OCI-M2 (cell line): ENCODE measurements at regions not wholly inside any gene's neighbourhood (a gene's known extent, or its start where the extent isn't known, plus 50 kb on each side); places are given as distances from the start of the nearest gene placed in this dataset.

Source experiments
- DNase-seq: peaks from one replicate; lab custom pipeline; 2025; ENCODE audit not compliant: unreplicated experiment; lab: John Stamatoyannopoulos, UW

DNA sequence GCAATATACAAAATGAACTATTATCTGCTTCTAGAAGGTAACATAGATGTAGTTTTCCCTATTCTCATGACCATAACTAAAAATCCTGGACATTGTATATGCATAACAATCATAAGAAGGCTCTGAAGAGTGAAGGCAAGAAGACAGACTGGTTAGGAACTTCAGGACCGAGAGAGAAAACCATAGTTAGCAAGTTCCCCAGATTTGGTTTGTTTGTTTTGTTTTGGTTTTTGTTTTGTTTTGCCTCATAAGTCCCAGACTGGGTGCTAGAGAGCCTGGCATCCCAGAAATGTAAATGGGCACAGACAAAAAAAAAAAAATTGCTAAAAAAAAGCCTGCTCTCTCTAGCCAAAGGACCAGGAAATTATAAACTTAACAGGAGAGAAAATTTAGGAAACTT is 192.2 kb upstream of the FBXO11 start:
- no peak for DNase-seq

DNA sequence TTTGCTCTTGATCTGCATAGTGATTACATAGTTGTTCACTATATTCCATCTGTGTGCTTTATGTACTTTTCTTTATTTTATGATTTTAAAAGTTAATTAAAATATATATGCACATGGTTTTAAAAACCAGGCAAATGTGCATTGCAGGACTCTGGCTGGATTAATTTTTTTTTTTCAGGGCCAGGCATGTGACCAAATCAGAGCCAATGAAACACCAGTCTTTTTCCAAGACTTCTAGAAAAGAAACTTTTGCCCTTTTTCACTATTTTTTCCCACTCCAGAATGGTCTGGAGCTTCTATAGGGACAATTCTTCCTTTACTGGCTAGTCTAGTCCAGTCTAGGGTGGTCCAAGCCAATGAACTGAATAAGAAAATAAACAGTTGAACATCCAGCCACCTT is 198.1 kb upstream of the FBXO11 start:
- DNase-seq: no peak

DNA sequence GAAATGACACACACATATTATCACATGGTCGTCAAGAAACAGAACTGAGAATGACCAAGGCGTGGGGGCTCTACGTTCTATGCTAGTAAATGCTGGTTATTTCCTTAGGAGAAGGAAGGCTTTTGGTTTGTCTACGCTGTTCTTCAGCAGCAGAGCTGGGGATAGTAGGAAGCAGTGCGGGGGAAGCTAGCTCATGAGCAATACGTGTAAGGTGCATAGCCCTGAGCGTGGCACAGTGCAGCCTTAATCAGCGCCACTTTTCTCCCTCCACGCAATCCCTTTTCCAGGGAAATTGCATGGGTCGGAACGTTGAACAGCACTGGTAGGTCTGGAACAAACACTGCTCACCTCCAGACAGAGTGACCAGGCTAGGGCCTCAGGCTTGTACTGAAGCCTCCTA is 199.6 kb upstream of the FBXO11 start:
- DNase-seq: no peak

DNA sequence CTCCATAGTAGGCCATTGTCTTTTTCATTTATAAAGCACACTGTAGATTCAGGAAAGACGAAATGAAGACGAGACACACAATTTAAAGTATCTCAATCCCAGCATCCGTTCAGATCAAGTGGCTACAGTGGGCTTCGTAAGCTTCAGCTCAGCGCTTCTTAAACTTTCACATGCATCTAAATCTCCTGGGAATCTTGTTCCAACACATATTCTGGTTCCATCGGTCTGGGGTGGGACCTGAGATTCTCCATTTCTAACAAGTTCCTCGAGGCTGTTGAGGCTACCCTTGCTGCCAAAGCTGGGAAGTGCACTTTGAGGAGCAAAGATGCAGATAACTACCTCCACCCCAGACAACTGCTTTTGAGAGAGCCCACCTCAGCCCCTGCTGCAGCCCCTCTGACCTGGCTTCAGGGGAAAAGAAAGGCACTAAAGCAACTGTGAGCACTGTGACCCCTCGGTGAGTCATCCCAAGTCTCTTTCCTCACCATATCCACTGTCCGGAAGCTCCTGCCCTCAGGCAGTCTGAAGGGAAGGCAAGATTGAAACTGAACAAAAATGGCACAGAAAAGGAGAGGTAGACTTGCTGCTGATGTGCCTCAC is 201.1 kb upstream of the FBXO11 start:
- DNase-seq: no peak

DNA sequence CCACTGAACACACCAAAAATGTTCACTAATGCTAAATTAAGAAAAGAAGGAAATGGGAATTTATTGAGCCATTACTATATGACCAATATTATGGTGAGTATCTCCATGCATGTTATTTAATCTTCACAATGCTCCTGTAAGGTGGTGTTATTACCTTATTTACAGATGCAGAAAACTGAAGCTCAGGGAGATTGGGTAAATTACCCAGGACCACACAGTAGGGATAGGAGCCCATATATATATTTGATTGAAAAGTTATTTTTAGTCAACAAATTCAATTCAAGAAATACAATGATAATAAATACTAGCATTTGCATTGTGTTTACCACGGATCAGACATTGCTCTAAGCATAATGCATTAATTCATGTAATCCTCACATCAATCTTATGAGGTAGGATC is 202.2 kb upstream of the FBXO11 start:
- DNase-seq: no peak

DNA sequence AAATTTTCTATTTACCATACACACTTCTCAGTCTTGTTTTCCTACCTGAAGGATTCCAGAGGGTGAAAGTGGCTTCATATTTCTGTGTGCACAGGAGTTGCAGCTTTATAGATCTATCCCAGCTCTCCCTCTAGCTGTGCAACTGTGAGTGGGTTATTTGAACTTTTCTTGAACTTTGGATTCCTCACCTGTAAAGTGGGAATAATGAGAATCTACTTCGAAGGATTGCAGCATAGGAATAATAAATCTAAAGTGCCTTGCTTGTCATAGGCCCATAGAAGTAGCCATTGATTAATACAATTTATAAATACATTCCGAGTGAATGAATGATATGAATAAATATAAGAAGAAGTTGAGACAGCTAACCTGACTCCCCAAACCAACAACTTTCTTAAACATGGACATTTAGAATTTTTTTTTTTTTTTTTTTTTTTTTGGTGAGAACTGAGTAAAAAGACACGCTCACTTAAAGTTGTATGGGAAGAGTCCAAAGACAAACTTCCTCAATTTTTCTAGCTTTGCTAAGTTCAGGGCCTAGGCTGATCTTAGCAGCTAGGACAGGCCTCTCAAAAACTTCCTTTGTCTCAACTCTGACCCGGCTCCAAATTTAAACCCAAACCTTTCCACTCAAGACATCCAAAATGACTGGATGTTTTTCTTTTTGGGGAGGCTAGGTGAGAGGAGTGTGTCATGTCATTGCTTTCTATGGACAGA is 203.3 kb upstream of the FBXO11 start:
- no peak for DNase-seq

DNA sequence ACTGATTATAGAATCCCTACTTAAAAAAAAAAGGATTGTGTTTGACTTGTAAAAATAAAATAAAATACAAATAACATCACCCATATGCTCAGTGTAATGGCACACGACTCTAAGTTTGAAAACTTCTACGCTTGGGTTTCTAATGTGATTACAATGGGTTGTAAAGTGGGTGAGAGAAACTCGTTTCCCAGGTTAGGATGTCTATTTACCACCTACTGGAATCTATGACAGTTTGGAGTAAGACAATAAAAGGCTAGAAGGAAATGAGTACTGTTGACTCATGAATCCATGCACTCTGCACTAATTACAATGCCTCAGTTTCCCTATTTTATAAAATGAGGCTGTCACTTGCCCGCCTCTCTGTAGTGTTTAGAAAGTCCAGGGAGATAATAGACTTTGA is 204.0 kb upstream of the FOXN2 start:
- DNase-seq: no peak

DNA sequence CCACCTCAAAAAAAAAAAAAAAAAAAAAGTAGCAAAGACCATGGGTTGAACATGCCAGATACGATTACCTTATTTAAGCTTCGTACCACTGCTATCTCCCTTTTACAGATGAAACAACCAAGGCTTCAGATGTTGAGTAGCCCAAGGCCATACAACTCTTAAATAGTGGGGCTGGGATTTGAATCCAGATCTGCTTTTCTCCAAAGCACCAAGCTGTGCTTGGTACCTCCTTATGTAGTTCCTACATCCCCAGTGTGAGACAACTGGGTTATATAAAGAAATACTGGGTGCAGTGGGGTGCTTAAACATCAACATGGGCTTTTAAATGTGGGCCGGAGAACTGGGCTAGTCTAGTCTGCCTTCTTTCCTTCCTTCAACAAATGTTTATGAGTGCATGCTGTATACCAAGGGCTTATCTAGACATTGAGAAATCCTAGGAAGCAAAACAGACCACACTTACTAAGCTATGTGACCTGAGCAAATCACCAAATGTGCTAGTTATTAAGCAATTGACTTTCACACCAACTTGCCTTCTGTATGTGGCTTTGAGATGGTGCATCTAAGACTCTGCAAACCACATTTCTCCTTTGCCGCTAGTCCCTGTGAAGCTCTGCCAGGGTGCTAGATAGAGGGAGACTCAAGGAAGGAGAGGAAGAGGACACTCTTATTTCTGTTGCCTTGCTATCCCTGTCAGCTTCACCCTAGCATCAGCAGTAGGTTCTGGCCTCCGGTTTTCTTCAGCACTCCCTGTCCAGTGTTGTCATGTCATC is 201.4 kb upstream of the FOXN2 start:
- DNase-seq: no peak

DNA sequence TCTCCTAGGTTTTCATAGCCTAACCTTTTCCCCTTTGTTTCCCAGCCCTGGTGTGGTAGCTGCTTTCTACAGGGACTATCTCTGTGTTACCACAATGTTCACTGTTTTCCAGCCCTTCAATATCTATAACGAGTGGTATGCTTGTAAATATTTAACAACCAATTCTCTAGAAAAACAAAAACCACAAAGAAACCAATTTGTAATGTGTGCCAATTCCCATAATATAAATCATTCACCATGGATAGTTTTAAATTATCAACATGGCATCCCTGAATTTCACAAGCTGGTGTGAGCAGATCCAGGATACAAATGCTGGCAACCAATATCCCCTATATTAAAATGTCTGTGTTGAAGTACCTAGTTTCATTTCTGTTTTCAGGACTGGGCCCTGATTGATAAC is 200.7 kb upstream of the FOXN2 start:
- DNase-seq: no peak

DNA sequence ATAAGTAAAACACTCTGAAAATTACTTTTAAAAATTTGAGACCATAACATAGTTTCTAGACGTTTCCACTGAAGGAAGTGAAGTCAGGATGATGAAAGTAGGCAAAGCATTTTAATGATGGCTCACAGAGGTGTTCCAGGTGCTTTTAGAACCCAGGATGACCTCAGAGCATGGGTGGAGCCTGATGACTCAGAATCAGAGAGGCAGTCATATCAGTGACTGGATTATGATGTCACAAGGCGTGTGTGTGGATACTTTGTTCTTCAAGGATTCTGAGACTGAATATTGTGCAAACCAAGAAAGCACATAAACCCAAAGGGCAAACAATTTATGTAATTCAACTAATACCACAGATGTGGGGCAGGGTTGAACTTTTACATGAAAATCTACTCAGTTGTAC is 200.2 kb upstream of the FOXN2 start:
- DNase-seq: no peak

DNA sequence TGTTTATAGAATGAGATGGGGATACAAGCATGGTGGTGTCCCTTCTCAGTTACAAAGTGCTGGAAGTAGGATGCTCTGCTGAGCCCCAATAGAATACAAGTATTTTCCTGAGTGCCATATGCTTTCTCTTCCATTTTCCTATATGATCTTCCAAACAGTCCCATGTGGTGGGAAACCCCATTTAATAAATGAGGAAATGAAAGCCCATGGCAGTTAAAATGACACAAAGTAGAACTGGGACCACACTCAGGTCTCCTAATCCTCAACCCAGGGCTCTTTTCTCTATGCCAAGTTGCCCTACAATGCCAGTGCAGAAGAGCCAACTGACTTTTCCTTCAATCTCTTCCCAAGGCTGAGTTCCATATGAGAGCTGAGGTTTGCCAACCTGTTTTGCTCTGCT is 198.0 kb upstream of the FOXN2 start:
- DNase-seq: no peak

DNA sequence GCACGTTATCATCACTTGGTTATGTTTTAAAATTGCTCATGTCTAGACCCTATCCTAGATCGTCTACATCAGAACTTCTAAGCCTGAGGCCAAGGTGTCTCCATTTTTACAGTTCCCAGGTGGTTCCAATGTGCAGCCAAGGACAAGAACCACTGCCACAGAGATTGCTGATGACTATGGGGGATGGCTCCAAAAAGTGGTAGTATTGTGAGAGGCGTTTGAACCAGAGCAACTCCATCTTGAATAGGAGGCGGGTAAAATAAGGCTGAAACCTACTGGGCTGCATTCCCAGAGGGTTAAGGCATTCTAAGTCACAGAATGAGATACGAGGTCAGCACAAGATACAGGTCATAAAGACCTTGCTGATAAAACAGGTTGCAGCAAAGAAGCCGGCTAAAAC is 195.6 kb upstream of the FOXN2 start:
- no peak for DNase-seq

DNA sequence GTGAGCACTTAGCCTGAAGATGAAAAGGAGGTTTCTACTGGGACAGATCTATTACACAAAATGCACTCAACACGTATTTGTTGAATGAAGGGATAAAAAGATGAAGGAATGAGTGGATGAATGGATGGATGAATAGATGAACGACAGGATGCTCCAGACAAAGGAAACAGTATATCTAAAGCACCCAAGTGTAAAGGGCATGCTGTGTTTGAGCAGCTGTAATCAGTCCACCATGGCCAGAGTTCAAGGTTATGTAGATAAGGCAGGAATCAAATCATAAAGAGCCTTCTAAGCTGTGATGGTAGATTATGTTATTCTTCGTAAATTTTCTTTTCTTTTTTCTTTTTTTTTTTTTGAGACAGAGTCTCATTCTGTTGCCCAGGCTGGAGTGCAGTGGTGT is 194.4 kb upstream of the FOXN2 start:
- DNase-seq: no peak

DNA sequence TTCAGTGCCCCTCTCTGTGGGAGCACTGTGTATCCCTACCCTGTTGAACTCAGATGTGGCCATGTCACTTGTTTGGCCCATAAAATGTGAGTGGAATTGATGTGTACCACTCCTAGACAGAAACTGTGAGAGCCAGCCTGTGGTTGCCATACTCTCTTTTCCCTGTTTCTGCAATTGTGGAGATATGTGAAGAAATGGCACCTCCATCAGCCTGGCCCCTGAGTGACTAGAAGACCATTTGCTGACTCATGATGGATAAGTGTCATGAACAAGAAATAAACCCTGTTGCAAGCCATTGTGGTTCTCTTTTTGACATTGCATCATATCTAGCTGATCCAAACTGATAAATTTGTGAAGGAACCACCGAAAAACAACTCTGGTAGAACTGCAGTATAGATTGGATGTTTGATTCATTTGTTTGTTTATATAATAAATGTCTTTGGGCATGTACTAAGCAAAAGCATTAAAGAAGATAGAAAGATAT is 193.7 kb upstream of the FOXN2 start:
- no peak for DNase-seq

DNA sequence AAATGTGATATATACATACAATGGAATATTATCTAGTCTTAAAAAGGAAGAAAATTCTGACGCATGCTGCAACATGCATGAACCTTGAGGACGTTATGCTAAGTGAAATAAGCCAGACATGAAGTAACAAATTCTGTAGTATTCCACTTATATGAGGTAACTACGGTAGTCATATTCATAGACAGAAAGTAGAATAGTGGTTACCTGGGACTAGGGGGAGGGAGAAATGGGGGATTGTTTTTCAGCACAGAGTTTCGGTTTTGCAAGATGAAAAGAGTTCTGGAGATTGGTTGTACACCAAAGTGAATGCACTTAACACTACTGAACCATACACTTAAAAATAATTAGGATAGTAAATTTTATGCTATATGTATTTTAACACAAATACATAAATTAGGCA is 192.3 kb upstream of the FOXN2 start:
- DNase-seq: no peak

DNA sequence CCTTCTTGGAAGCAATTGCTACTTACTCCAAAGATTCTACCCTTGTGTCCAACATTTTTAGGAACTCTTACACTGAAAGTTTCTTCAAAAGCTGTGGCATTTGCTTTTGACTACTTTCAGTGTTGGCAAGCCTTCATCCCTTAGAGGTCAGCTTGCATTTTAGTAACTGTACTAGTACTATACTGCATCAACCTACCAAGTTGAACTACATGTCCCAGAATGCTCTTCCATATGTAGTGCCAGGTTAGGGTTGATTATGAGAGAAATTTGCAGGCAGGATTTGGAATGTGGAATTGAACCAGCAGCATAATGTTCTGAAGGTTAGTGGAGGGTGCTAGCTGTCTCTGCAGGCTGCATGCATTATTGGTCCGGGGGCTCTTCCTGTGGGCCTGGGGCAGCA is 189.9 kb upstream of the FOXN2 start:
- DNase-seq: no peak

DNA sequence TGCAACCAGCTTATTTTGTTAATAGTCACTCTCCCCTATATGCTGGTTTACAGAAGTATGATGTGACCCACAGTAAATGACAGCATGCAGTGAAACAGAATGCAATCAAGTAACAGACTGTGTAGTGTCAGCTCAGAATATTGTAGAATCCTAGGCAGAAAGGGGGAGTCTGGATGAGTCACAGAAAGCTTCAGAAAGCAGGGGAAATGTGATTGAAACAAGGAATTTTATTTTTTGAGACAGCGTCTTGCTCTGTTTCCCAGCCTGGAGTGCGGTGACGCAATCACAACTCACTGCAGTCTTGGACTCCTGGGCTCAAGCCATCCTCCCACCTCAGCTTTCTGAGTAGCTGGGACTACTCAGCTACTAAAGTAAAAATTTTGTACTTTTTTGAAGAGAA is 188.3 kb upstream of the FOXN2 start:
- DNase-seq: no peak

DNA sequence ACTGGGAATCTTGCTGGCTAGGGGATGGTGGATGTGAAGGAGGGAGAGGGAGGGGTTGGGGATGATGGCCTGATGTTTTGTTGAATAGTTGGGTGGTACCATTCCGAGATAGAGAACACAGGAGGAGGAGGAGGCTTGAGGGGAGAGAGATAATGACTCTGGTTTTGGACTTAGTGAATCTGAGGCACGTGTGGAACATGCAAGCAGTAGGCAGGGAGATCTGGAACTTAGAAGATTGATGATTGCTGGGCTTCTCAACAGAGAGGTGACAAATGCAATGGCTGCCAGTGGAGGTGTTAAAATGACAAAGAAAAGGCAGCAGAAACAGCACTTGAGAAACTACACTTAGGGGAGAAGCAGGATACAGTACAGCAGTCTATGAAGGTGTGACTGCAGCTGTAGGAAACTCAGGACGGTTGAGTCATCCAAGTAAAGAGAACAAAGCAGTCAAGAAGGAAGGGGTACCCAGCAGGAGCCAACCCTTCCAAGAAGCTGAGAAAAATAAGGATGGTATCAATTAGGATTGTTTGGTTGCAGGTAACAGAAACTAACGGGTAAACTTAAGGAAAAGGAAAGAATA is 186.8 kb upstream of the FOXN2 start:
- no peak for DNase-seq

DNA sequence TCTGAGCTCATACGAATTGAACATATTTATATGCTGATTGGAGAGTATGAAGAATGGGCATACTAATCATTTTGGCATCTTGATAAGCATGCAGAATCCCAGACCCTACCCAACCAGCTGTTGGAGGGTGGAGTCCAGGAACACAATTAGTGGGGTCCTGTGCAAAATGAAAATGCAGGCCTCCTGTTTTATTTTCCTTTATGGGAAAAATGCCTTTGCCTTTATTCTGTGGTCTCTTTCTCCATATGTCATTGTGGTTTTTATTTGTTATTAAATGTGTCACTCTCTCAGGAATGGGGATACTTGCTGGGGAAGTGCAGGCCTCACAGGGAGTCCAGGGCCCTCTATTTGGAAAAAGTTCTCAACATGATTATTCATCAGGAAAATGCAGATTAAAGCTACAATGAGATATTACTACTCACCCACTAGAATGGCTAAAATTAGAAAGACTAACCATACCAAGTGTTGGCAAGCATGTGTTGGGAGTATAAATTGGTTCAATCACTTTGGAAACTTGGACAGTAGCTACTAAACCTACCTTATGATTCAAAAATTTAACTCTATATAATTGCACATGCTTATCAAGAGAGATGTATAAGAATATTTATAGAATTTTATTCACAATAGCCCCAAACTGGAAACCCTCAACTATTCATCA is 185.1 kb upstream of the FOXN2 start:
- no peak for DNase-seq

DNA sequence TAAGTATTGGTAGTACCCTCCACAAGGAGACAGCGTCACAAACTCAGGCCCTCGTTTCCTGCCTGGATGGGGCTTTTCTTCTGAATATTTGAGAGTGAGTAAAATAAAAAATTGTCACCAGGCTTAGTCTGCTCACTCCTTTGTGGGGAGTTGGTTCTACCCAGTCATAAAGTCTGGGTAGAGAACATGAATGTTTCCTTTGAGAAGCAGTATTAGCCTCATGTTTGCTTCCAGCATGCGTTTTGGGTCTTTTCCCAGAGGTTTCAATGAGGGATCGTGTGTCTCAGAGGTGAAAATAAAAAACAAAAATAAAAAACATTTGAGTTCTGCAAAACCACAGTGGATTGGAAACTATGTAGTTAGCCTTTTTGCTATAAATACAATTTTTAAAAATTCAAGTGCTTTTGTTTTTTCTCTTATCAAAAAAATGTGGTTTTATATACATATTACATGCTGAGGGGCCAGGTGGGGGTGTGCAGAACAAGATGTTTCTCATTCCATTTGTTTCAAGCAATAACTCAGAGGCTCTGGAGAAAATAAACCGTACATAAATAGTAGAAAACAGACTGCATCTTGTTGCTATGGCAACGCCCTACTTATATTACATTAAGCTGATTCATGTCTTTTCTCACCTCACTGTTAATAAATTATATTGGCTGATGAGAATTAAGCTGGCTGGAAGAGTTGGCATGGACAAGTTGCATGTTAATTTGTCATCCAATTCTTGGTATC is 182.8 kb upstream of the FOXN2 start:
- no peak for DNase-seq

DNA sequence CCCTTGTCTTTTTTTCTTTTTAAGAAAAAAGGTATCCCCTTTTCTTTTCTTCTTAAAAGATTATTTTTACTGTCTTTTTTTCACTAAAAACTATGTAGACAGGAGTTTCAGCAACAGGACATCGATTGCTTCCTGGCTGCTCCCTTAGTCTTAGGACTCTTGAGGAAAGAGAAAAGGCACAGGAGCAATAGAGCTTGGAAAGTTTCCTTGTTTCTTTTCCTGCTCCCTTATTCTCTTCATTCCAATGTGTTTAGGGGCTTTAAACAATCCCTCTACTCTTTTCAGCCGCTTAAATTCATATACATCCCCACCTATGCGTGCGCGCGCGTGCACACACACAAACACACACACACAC is 182.2 kb upstream of the FOXN2 start:
- no peak for DNase-seq
